ENCODE measurements at regions not wholly inside any gene's neighbourhood (a gene's known extent, or its start where the extent isn't known, plus 50 kb on each side); places are given as distances from the start of the nearest gene placed in this dataset.

- DNase-seq (ENCODE audit: low spot score): no peak
- in situ Hi-C loops (cut with MboI; ENCODE audit: low sequenced_read_pairs, unreplicated experiment): no loop called here
- TF ChIP-seq CTCF (IDR thresholded peaks at IDR 0.05; ENCODE audit: borderline replicate concordance, control extremely low read depth, extremely low read depth, insufficient read depth, missing control alignments): no peak
These were observed 277.0 kb upstream of the SHH start for GRCh38 chr7:156089222-156089621.

GRCh38 chr7:156088115-156088514 is 275.9 kb upstream of the SHH start:
- no peak for TF ChIP-seq CTCF (IDR thresholded peaks at IDR 0.05; ENCODE audit: borderline replicate concordance, control extremely low read depth, extremely low read depth, insufficient read depth, missing control alignments)
- in situ Hi-C loops (cut with MboI; ENCODE audit: low sequenced_read_pairs, unreplicated experiment): no loop called here
- no peak for DNase-seq (ENCODE audit: low spot score)

GRCh38 chr7:156082048-156083040 is 270.1 kb upstream of the SHH start:
- DNase-seq (ENCODE audit: low spot score): no peak
- in situ Hi-C loops (cut with MboI; ENCODE audit: low sequenced_read_pairs, unreplicated experiment): no loop called here
- no peak for TF ChIP-seq CTCF (IDR thresholded peaks at IDR 0.05; ENCODE audit: borderline replicate concordance, control extremely low read depth, extremely low read depth, insufficient read depth, missing control alignments)

GRCh38 chr7:156080596-156080995 is 268.3 kb upstream of the SHH start:
- in situ Hi-C loops (cut with MboI; ENCODE audit: low sequenced_read_pairs, unreplicated experiment): no loop called here
- no peak for TF ChIP-seq CTCF (IDR thresholded peaks at IDR 0.05; ENCODE audit: borderline replicate concordance, control extremely low read depth, extremely low read depth, insufficient read depth, missing control alignments)
- no peak for DNase-seq (ENCODE audit: low spot score)

GRCh38 chr7:156080046-156080445 is 267.8 kb upstream of the SHH start:
- no peak for TF ChIP-seq CTCF (IDR thresholded peaks at IDR 0.05; ENCODE audit: borderline replicate concordance, control extremely low read depth, extremely low read depth, insufficient read depth, missing control alignments)
- in situ Hi-C loops (cut with MboI; ENCODE audit: low sequenced_read_pairs, unreplicated experiment): no loop called here
- DNase-seq (ENCODE audit: low spot score): no peak

- no peak for DNase-seq (ENCODE audit: low spot score)
- no peak for TF ChIP-seq CTCF (IDR thresholded peaks at IDR 0.05; ENCODE audit: borderline replicate concordance, control extremely low read depth, extremely low read depth, insufficient read depth, missing control alignments)
- in situ Hi-C loops (cut with MboI; ENCODE audit: low sequenced_read_pairs, unreplicated experiment): no loop called here
These were observed 266.9 kb upstream of the SHH start for GRCh38 chr7:156079156-156079555.
